Caco-2 (cell line): ENCODE measurements at regions not wholly inside any gene's neighbourhood (a gene's known extent, or its start where the extent isn't known, plus 50 kb on each side); places are given as distances from the start of the nearest gene placed in this dataset.

Experiments used
- BruUV-seq: library from RNA; stranded (reverse); fragments of 400-500 nt; replicated peaks from 2 replicates; lab custom pipeline; 2021; lab: Mats Ljungman, UMichigan
- CTCF ChIA-PET: fragments of 300-600 bp; sonication (Branson Sonifier 250); formaldehyde crosslinking; loops from one replicate; lab custom pipeline; 2022; ENCODE audit warnings: antibody characterized with exemption; lab: Charles Lee
- POLR2A ChIA-PET: fragments of 300-600 bp; sonication (Branson Sonifier 250); formaldehyde crosslinking; loops from one replicate; lab custom pipeline; 2022; ENCODE audit warnings: antibody characterized with exemption; lab: Charles Lee
- DNase-seq, 2 experiments: peaks; one replicate each; pipeline versions ENCODE4 v3.0.0 to v3.0.0-alpha.2; 2020 to 2022
- H3K27me3 ChIP-seq: replicated peaks from 2 replicates; pipeline ENCODE4 v1.6.0; 2011; ENCODE audit warnings: low read length; ENCODE audit not compliant: control insufficient read depth, insufficient read depth
- H3K36me3 ChIP-seq: 2 replicates; pipeline ENCODE4 v1.5.1; 2011; ENCODE audit warnings: low read length; ENCODE audit not compliant: control insufficient read depth, insufficient read depth
- H3K4me1 ChIP-seq: fragments of 250-450 bp; sonication (Bioruptor Pico); 2 replicates; pipeline ENCODE4 v1.5.1; 2020; ENCODE audit warnings: mild to moderate bottlenecking
- H3K4me3 ChIP-seq: 2 replicates; pipeline ENCODE4 v1.5.1; 2011; ENCODE audit warnings: low read depth, mild to moderate bottlenecking, control low read depth, low read length
- H3K9me3 ChIP-seq: fragments of 250-450 bp; sonication (Bioruptor Pico); 2 replicates; pipeline ENCODE4 v1.5.1; 2020; ENCODE audit warnings: mild to moderate bottlenecking, moderate library complexity
- H3K27ac Mint-ChIP-seq: one replicate; pipeline ENCODE4 v1.8.0; 2022; ENCODE audit warnings: mixed read lengths; ENCODE audit not compliant: unreplicated experiment
- H3K27me3 Mint-ChIP-seq: one replicate; pipeline ENCODE4 v1.8.0; 2022; ENCODE audit warnings: mixed read lengths; ENCODE audit not compliant: insufficient read depth, unreplicated experiment
- H3K36me3 Mint-ChIP-seq: one replicate; pipeline ENCODE4 v1.8.0; 2022; ENCODE audit warnings: mild to moderate bottlenecking, mixed read lengths; ENCODE audit not compliant: insufficient read depth, unreplicated experiment
- H3K4me1 Mint-ChIP-seq: one replicate; pipeline ENCODE4 v1.8.0; 2022; ENCODE audit warnings: low read depth, mixed read lengths; ENCODE audit not compliant: unreplicated experiment
- H3K4me3 Mint-ChIP-seq: one replicate; pipeline ENCODE4 v1.8.0; 2022; ENCODE audit warnings: mild to moderate bottlenecking, moderate library complexity, mixed read lengths; ENCODE audit not compliant: unreplicated experiment
- H3K9me3 Mint-ChIP-seq: one replicate; pipeline ENCODE4 v1.8.0; 2022; ENCODE audit warnings: mixed read lengths; ENCODE audit not compliant: unreplicated experiment
- CTCF ChIP-seq, 2 experiments: fragments of 200-600 bp in 1 of 2; IDR thresholded peaks; 1 replicate in 1 of 2; 2 replicates in 1 of 2; pipeline versions ENCODE4 v1.5.1 to v1.8.0; 2011 to 2022; ENCODE audit warnings: antibody characterized with exemption in 1 of 2, control low read depth in 1 of 2, inconsistent platforms in 1 of 2, low read depth in 1 of 2, low read length in 1 of 2, mild to moderate bottlenecking in 1 of 2, moderate library complexity in 1 of 2; ENCODE audit not compliant: insufficient read depth in 1 of 2, severe bottlenecking in 1 of 2, unreplicated experiment in 1 of 2
- intact Hi-C: fragments of 100-400 bp; cut with micrococcal nuclease; formaldehyde crosslinking; loops from one replicate; pipeline ENCODE4 v1.10.0; 2022; ENCODE audit not compliant: unreplicated experiment

- no peak for TF ChIP-seq CTCF (IDR thresholded peaks at IDR 0.05; ENCODE audit: insufficient read depth in 1 of 2, low read depth in 1 of 2, low read length in 1 of 2, severe bottlenecking in 1 of 2, unreplicated experiment in 1 of 2)
These were observed 54.1 kb upstream of the IER3 start for GRCh38 chr6:30798494-30798893.

DNA sequence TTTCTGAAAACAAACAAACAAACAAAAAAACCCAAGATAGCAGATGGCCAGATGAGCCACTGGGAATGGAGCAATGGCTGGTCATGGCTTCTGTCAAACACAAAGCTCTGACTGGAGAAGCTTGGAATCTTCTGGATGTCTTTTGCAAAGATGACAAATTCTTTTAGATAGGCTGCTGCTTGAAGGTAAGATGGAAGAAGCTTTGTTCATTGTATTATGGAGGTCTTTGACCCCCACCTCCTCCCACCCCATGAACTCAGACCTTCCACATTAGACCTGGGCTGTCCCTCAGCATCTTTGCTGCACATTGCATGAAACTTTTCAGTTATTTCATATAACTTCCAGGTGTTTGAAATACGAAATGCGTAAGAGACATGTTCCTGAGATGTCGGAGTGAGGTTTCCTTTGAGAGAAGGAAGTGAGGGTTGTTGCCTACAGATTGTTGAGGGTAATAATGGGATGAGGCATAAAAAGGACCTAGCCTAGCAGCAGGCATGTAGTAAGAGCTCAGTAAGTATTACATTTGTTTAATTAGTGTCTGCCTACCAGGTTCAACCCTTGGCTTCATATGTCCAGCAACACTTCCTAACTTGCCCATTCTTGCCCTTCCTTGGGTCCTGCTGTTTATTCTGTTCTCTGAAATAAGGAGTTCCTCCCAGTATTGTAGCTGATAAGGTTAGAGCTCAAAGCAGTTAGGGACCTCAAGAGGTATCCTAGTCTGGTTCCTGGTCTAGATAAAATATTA lies 51.4 kb upstream of the IER3 start:
- H3K27me3 ChIP-seq, result no peaks in the 10 kb centered on the region
- DNase-seq, result no peak
- no peak overlapping the region for H3K4me3 ChIP-seq
- intact Hi-C loops, result no loop called here
- Mint-ChIP-seq H3K36me3 (no peaks in the 10 kb centered on the region), H3K27me3 (no peaks in the 10 kb centered on the region), H3K27ac (no peak overlapping the region), H3K4me1 (peaks cover 6% of the 10 kb centered on the region), H3K9me3 (no peaks in the 10 kb centered on the region), H3K4me3 (no peak overlapping the region)
- POLR2A ChIA-PET, result no interaction called here
- CTCF ChIA-PET, result no interaction called here
- H3K9me3 ChIP-seq, result no peaks in the 10 kb centered on the region
- H3K4me1 ChIP-seq, result no peaks in the 10 kb centered on the region
- BruUV-seq, result no TSS peak
- no peaks in the 10 kb centered on the region for H3K36me3 ChIP-seq
- TF ChIP-seq CTCF (IDR thresholded peaks at IDR 0.05; ENCODE audit: insufficient read depth in 1 of 2, low read depth in 1 of 2, low read length in 1 of 2, severe bottlenecking in 1 of 2, unreplicated experiment in 1 of 2), result no peak

More at GRCh38 chr6:30798494-30798893, 54.1 kb upstream of the IER3 start:
- H3K27me3 Mint-ChIP-seq, result no peaks in the 10 kb centered on the region
- peaks cover 12% of the 10 kb centered on the region for H3K4me1 Mint-ChIP-seq
- POLR2A ChIA-PET, result no interaction called here
- Histone ChIP-seq H3K27me3 (no peaks in the 10 kb centered on the region), H3K36me3 (no peaks in the 10 kb centered on the region), H3K9me3 (no peaks in the 10 kb centered on the region), H3K4me3 (no peak overlapping the region), H3K4me1 (no peaks in the 10 kb centered on the region)
- CTCF ChIA-PET, result no interaction called here
- intact Hi-C loops, result no loop called here
- H3K27ac Mint-ChIP-seq, result no peak overlapping the region
- H3K4me3 Mint-ChIP-seq, result no peak overlapping the region
- DNase-seq, result no peak
- BruUV-seq, result no TSS peak
- no peaks in the 10 kb centered on the region for H3K9me3 Mint-ChIP-seq
- no peaks in the 10 kb centered on the region for H3K36me3 Mint-ChIP-seq
